Mesodermal cell (in vitro differentiated cells): ENCODE measurements at regions not wholly inside any gene's neighbourhood (a gene's known extent, or its start where the extent isn't known, plus 50 kb on each side); places are given as distances from the start of the nearest gene placed in this dataset.

Source experiments
- H3K27ac ChIP-seq: 2 replicates; pipeline ENCODE4 v1.7.0; 2013; ENCODE audit warnings: mild to moderate bottlenecking, low read depth, low read length, moderate library complexity; ENCODE audit not compliant: severe bottlenecking
- H3K36me3 ChIP-seq: 2 replicates; pipeline ENCODE4 v1.7.1; 2013; ENCODE audit warnings: mild to moderate bottlenecking, low read length, moderate library complexity; ENCODE audit not compliant: control insufficient read depth, insufficient read depth
- H3K4me1 ChIP-seq: one replicate; pipeline ENCODE4 v1.7.1; 2013; ENCODE audit warnings: mild to moderate bottlenecking, low read length; ENCODE audit not compliant: insufficient read depth, control insufficient read depth, poor library complexity, severe bottlenecking
- H3K4me3 ChIP-seq: 2 replicates; pipeline ENCODE4 v1.7.0; 2013; ENCODE audit warnings: low read length, control low read depth, mild to moderate bottlenecking; ENCODE audit not compliant: insufficient read depth, poor library complexity, severe bottlenecking; ENCODE audit errors: extremely low read depth
- H3K9me3 ChIP-seq: 2 replicates; pipeline ENCODE4 v1.7.1; 2013; ENCODE audit warnings: mild to moderate bottlenecking, low read length, moderate library complexity; ENCODE audit not compliant: control insufficient read depth
- WGBS, 2 experiments: methylation state at CpG; one replicate each; pipeline ENCODE4 v1.1.5; 2013; ENCODE audit warnings: missing lambda C conversion rate in 2 of 2; ENCODE audit not compliant: insufficient coverage in 2 of 2; 5-methylcytosine and 5-hydroxymethylcytosine counted together

- Histone ChIP-seq H3K4me3 (peak overlapping the region; percentile 63), H3K9me3 (no peaks in the 10 kb centered on the region), H3K27ac (no peak overlapping the region), H3K36me3 (no peaks in the 10 kb centered on the region), H3K4me1 (peaks cover 7% of the 10 kb centered on the region)
- 0 to 1% methylated on average over 37 to 69 of the region's 110 CpGs for WGBS, 2 experiments
Measured at GRCh38 chr10:91162495-91163268, 57.8 kb upstream of the PCGF5 start.

GRCh38 chr10:91163269-91163868 is 57.1 kb upstream of the PCGF5 start:
- WGBS, 2 experiments = 0 to 1% methylated on average over 48 to 49 of the region's 77 CpGs
- Histone ChIP-seq H3K36me3 (no peaks in the 10 kb centered on the region), H3K4me3 (peak overlapping the region; percentile 63), H3K4me1 (peaks cover 7% of the 10 kb centered on the region), H3K27ac (no peak overlapping the region), H3K9me3 (no peaks in the 10 kb centered on the region)

GRCh38 chr10:91163869-91164474 is 56.5 kb upstream of the PCGF5 start:
- Histone ChIP-seq H3K27ac (no peak overlapping the region), H3K4me1 (peaks cover under 1% of the 10 kb centered on the region), H3K4me3 (peak overlapping the region; percentile 63), H3K36me3 (no peaks in the 10 kb centered on the region), H3K9me3 (no peaks in the 10 kb centered on the region)
- WGBS, 2 experiments = 3 to 4% methylated on average over 25 to 27 of the region's 38 CpGs

- 67 to 71% methylated on average over 1 to 2 of the region's 7 CpGs for WGBS, 2 experiments
- H3K4me3 ChIP-seq = peak overlapping the region; percentile 63
- H3K27ac ChIP-seq = no peak overlapping the region
- no peaks in the 10 kb centered on the region for H3K4me1 ChIP-seq
- no peaks in the 10 kb centered on the region for H3K9me3 ChIP-seq
- H3K36me3 ChIP-seq = no peaks in the 10 kb centered on the region
Measured at GRCh38 chr10:91164520-91165065, 55.9 kb upstream of the PCGF5 start.

- Histone ChIP-seq H3K27ac (no peak overlapping the region), H3K4me3 (no peak overlapping the region), H3K4me1 (no peaks in the 10 kb centered on the region), H3K36me3 (no peaks in the 10 kb centered on the region), H3K9me3 (no peaks in the 10 kb centered on the region)
- WGBS, 2 experiments = 80 to 97% methylated on average over 2 of the region's 2 CpGs
Measured at GRCh38 chr10:91167406-91167805, 53.1 kb upstream of the PCGF5 start.

GRCh38 chr10:91170418-91170817 is 50.0 kb upstream of the PCGF5 start:
- H3K4me3 ChIP-seq = no peak overlapping the region
- WGBS, 2 experiments = 100% methylated on average over 1 of the region's 1 CpG; no CpG with 5 or more reads in 1 of the 2 experiments

More at GRCh38 chr10:91170418-91170817, 50.0 kb upstream of the PCGF5 start:
- Histone ChIP-seq H3K27ac (no peak overlapping the region), H3K4me1 (no peaks in the 10 kb centered on the region), H3K36me3 (no peaks in the 10 kb centered on the region), H3K9me3 (no peaks in the 10 kb centered on the region)
